ENCODE measurements at regions not wholly inside any gene's neighbourhood (a gene's known extent, or its start where the extent isn't known, plus 50 kb on each side); places are given as distances from the start of the nearest gene placed in this dataset.

DNA sequence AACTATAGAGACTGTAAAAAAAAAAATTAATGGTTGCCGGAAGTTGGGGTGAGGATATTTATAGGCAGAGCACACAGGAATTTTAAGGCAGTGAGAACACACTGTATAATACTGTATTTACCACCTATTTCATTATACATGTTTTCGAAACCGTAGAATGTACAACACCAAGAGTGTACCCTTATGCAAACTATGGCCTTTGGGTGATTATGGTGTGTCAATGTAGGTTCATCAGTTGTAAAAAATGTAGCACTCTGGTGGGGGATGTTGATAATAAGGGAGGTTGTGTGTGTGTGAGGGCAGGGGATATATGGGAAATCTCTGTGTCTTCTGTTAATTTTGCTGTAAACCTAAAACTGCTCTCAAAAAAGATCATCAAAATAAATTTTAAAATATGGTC lies 791.7 kb upstream of the CDH10 start:
- DNase-seq (ENCODE audit: low read depth) = no peak
- TF ChIP-seq MYC (IDR thresholded peaks at IDR 0.05; ENCODE audit: low read depth, low read length) (no peak), POLR2A (IDR thresholded peaks at IDR 0.05; ENCODE audit: extremely low read depth, insufficient read length) (no peak)
- TF ChIP-seq, protein P1, sequence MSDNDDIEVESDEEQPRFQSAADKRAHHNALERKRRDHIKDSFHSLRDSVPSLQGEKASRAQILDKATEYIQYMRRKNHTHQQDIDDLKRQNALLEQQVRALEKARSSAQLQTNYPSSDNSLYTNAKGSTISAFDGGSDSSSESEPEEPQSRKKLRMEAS (IDR thresholded peaks at IDR 0.05; ENCODE audit: low read depth, low read length) = no peak
- TF ChIP-seq, protein P2, sequence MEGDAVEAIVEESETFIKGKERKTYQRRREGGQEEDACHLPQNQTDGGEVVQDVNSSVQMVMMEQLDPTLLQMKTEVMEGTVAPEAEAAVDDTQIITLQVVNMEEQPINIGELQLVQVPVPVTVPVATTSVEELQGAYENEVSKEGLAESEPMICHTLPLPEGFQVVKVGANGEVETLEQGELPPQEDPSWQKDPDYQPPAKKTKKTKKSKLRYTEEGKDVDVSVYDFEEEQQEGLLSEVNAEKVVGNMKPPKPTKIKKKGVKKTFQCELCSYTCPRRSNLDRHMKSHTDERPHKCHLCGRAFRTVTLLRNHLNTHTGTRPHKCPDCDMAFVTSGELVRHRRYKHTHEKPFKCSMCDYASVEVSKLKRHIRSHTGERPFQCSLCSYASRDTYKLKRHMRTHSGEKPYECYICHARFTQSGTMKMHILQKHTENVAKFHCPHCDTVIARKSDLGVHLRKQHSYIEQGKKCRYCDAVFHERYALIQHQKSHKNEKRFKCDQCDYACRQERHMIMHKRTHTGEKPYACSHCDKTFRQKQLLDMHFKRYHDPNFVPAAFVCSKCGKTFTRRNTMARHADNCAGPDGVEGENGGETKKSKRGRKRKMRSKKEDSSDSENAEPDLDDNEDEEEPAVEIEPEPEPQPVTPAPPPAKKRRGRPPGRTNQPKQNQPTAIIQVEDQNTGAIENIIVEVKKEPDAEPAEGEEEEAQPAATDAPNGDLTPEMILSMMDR (IDR thresholded peaks at IDR 0.05; ENCODE audit: low read depth, low read length) = no peak
- H3K4me3 ChIP-seq (ENCODE audit: low read depth, low read length) = no peak overlapping the region

DNA sequence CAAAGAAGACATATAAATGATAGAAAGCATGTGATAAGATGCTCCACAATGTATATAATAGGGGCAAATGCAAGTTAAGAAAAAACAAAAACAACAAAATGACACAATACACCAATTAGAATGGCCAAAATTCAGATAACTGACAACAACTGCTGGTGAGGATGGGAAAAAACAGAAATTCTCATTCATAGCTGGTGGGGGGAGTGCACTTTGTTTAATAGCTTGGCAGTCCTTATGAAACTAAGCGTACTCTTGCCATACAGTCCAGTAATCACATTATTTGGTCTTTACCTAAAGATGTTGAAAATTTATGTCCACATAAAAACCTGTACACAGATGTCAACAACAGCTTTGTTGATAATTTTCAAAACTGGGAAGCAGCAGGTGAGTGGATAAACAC lies 791.1 kb upstream of the CDH10 start:
- no peak for DNase-seq (ENCODE audit: low read depth)
- TF ChIP-seq, protein P1 (IDR thresholded peaks at IDR 0.05; ENCODE audit: low read depth, low read length) = no peak
- TF ChIP-seq MYC (IDR thresholded peaks at IDR 0.05; ENCODE audit: low read depth, low read length) (no peak), POLR2A (IDR thresholded peaks at IDR 0.05; ENCODE audit: extremely low read depth, insufficient read length) (no peak)
- TF ChIP-seq, protein P2 (IDR thresholded peaks at IDR 0.05; ENCODE audit: low read depth, low read length) = no peak
- H3K4me3 ChIP-seq (ENCODE audit: low read depth, low read length) = no peak overlapping the region

DNA sequence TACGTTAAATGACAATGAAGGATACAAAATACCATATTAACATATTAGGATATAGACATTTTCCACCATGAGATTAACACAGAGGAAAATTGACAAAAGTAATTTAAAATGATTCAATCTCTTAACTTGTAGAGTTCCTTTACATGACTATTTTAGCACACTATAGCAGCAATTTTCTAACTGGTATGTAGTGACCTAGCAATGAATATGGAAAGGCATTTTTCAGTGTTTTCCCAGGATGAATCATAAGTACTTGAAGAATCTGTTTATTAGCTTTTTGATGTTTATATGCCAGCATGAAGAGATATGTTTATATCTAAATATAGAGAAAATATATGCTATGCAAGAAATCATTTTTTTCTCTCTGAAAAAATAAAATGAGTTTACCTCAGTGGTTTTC lies 782.5 kb upstream of the CDH10 start:
- no peak overlapping the region for H3K4me3 ChIP-seq (ENCODE audit: low read depth, low read length)
- TF ChIP-seq MYC (IDR thresholded peaks at IDR 0.05; ENCODE audit: low read depth, low read length) = no peak
- TF ChIP-seq, protein P2 (IDR thresholded peaks at IDR 0.05; ENCODE audit: low read depth, low read length) = no peak
- DNase-seq (ENCODE audit: low read depth) = no peak

DNA sequence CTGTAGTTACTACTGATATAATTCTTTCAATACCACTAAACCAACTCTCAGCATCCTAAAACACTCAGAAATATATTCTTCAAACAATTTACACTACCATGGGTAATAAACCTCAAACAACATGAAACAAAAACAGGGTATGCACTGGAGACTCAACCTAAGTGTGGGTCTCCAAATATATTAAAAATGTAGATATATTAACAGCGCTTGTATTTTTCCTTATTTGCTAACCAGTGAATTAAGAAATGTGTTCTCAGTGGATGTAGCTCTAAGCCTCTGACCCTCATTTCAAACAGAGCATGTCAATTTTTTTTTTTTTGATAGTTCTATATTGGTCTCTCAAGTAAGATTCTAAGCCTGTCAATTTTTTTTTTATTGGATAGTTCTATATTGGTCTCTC lies 778.5 kb upstream of the CDH10 start:
- no peak overlapping the region for H3K4me3 ChIP-seq (ENCODE audit: low read depth, low read length)
- DNase-seq (ENCODE audit: low read depth) = no peak
- TF ChIP-seq, protein P1 (IDR thresholded peaks at IDR 0.05; ENCODE audit: low read depth, low read length) = no peak
- TF ChIP-seq, protein P2 (IDR thresholded peaks at IDR 0.05; ENCODE audit: low read depth, low read length) = no peak
- TF ChIP-seq MYC (IDR thresholded peaks at IDR 0.05; ENCODE audit: low read depth, low read length) = no peak
- TF ChIP-seq POLR2A (IDR thresholded peaks at IDR 0.05; ENCODE audit: extremely low read depth, insufficient read length) = no peak

DNA sequence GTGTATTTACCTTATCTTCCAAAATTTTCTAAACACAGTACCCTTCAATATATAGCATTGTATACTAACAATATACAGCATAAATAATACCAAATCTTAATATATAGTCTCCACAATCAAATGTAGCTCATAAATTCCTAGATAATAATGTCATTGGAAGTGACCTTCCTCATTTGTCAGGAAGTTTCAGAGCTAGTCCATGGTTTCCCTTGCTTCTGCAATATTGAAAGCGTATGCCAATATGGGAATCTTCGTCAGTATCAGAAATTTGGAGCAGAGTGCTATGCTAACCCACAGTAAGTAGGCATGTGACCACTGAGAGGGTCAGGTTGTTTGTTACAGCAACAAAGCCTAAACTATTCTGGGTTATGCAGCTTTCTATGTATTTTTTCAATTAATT lies 774.9 kb upstream of the CDH10 start:
- no peak for DNase-seq (ENCODE audit: low read depth)
- TF ChIP-seq POLR2A (IDR thresholded peaks at IDR 0.05; ENCODE audit: extremely low read depth, insufficient read length) (no peak), MYC (IDR thresholded peaks at IDR 0.05; ENCODE audit: low read depth, low read length) (no peak)
- TF ChIP-seq, protein P2 (IDR thresholded peaks at IDR 0.05; ENCODE audit: low read depth, low read length) = no peak
- TF ChIP-seq, protein P1 (IDR thresholded peaks at IDR 0.05; ENCODE audit: low read depth, low read length) = no peak
- no peak overlapping the region for H3K4me3 ChIP-seq (ENCODE audit: low read depth, low read length)

DNA sequence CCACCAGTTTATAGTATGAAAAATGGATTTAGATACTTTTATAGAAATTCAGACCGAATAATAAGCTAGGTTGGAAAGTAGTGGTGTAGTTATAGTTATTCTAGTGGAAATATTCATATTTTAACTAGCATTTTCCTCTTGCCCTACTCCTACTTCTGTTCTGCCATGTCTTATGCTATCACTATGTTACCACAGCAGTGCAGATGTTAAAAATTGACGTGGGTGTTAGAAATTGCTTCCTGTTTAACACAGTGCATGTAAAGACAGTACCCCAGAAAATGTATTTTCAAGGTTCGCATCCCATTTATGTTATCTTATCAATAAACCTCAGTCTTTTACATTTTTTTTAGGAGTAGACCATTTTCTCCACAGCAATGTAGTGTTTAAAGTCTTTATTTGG lies 774.2 kb upstream of the CDH10 start:
- TF ChIP-seq, protein P1 (IDR thresholded peaks at IDR 0.05; ENCODE audit: low read depth, low read length) = no peak
- TF ChIP-seq, protein P2 (IDR thresholded peaks at IDR 0.05; ENCODE audit: low read depth, low read length) = no peak
- TF ChIP-seq MYC (IDR thresholded peaks at IDR 0.05; ENCODE audit: low read depth, low read length) (no peak), POLR2A (IDR thresholded peaks at IDR 0.05; ENCODE audit: extremely low read depth, insufficient read length) (no peak)
- H3K4me3 ChIP-seq (ENCODE audit: low read depth, low read length) = no peak overlapping the region
- no peak for DNase-seq (ENCODE audit: low read depth)

All from NB4 (cell line).